ENCODE measurements at regions not wholly inside any gene's neighbourhood (a gene's known extent, or its start where the extent isn't known, plus 50 kb on each side); places are given as distances from the start of the nearest gene placed in this dataset.

- no peak for TF ChIP-seq CTCF (IDR thresholded peaks at IDR 0.05; ENCODE audit: extremely low read depth, insufficient read depth, missing control alignments)
These were observed 52.1 kb upstream of the IQSEC1 start for GRCh38 chr3:13125092-13126015.

GRCh38 chr3:13124631-13125030 lies 51.4 kb upstream of the IQSEC1 start:
- no peak for TF ChIP-seq CTCF (IDR thresholded peaks at IDR 0.05; ENCODE audit: extremely low read depth, insufficient read depth, missing control alignments)
- in situ Hi-C loops (cut with MboI; ENCODE audit: low pct_unique_long_range_greater_than_20kb, low sequenced_read_pairs, unreplicated experiment): no loop called here
- DNase-seq (ENCODE audit: low spot score): no peak

More at GRCh38 chr3:13125092-13126015, 52.1 kb upstream of the IQSEC1 start:
- in situ Hi-C loops (cut with MboI; ENCODE audit: low pct_unique_long_range_greater_than_20kb, low sequenced_read_pairs, unreplicated experiment): no loop called here
- DNase-seq (ENCODE audit: low spot score): no peak

GRCh38 chr3:13123765-13124164 lies 50.5 kb upstream of the IQSEC1 start:
- no peak for DNase-seq (ENCODE audit: low spot score)
- TF ChIP-seq CTCF (IDR thresholded peaks at IDR 0.05; ENCODE audit: extremely low read depth, insufficient read depth, missing control alignments): no peak
- in situ Hi-C loops (cut with MboI; ENCODE audit: low pct_unique_long_range_greater_than_20kb, low sequenced_read_pairs, unreplicated experiment): no loop called here

- DNase-seq (ENCODE audit: low spot score): no peak
- TF ChIP-seq CTCF (IDR thresholded peaks at IDR 0.05; ENCODE audit: extremely low read depth, insufficient read depth, missing control alignments): no peak
- in situ Hi-C loops (cut with MboI; ENCODE audit: low pct_unique_long_range_greater_than_20kb, low sequenced_read_pairs, unreplicated experiment): no loop called here
These were observed 49.9 kb upstream of the IQSEC1 start for GRCh38 chr3:13123013-13123654.
